Left colon (tissue), 2 donors: ENCODE measurements at regions not wholly inside any gene's neighbourhood (a gene's known extent, or its start where the extent isn't known, plus 50 kb on each side); places are given as distances from the start of the nearest gene placed in this dataset.
"Not testable (repeated sequence)": the region's sequence is repeated elsewhere in the genome, so short reads cannot be mapped to it uniquely, and the experiment has no call there.

Source experiments
- ATAC-seq: fragments of 200-7000 bp; cut with Tn5 transposase; one replicate; pipeline ENCODE4 v1.9.1; 2020; ENCODE audit warnings: mild to moderate bottlenecking, moderate library complexity
- DNase-seq, 2 donors: peaks; one replicate each; pipeline ENCODE4 v3.0.0-alpha.2; 2020
- intact Hi-C, 2 donors: fragments of 100-400 bp; cut with DNase I in 1 of 2; cut with micrococcal nuclease in 1 of 2; formaldehyde crosslinking; loops; one replicate each; pipeline versions ENCODE4 v1.11.2 to v1.14.0; 2022; cut with DNase I, micrococcal nuclease
- donor health status: DM: no; HTN: no; CAD: no.
- donor health status: DM: yes; HTN: yes; CAD: no.

DNA sequence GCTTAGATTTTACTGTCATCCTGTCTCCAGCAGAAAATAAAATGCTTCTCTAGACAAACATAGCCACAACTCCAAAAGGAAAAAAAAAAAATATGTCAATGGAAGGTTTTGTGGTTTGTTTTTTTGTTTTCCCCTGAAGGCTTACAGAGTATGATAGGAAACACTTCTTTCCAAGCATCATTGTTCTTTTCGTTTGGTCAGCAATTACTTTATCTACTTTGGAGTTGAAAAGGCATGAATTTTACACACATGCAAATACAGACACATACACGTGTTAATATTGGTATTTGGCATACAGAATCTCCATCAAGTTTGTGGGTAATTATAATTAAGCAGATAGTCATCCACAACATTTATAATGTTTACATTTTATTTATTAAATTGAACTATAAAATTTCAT is 496.9 kb upstream of the MBL2 start:
- DNase-seq (no peak), ATAC-seq (no peak)
- intact Hi-C loops = no loop called here

DNA sequence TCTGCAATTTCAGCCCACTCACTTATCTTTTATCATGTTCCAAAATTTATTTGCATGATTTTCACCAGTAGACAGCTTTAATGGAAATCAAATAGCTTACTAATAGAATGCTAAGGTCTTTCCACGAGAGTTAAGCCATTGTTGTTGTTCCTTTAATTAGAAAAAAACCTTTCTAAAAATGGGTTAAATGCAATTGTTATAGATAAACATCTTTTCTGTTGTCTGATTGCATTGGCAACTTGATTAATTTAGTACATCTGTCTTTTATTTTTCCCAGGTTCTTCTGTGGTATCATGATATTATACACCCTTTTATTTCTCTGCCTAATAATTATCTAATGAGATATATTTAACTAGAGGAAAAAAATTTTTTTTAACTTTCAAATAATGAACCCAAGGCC is 487.6 kb upstream of the MBL2 start:
- DNase-seq = no peak
- intact Hi-C loops = no loop called here
- no peak for ATAC-seq

DNA sequence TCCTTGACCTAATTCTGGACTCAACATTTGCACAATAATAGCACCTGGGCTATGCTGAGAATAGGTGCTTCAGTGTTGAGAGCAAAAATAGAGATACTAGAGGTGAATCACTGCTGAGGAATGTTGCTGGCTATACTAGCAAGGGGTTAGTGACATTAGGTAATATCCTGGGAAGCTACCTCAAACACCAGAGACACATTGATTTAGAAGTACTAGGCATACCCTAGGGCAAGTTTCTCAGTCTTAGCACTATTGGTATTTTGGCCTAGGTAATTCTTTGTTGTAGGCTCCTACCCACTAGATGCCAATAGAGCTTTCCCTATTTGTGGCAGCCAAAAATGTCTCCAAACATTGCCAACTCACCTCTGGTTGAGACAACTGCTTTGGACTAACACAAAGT is 484.0 kb upstream of the MBL2 start:
- no peak for ATAC-seq
- no peak for DNase-seq
- intact Hi-C loops = no loop called here

DNA sequence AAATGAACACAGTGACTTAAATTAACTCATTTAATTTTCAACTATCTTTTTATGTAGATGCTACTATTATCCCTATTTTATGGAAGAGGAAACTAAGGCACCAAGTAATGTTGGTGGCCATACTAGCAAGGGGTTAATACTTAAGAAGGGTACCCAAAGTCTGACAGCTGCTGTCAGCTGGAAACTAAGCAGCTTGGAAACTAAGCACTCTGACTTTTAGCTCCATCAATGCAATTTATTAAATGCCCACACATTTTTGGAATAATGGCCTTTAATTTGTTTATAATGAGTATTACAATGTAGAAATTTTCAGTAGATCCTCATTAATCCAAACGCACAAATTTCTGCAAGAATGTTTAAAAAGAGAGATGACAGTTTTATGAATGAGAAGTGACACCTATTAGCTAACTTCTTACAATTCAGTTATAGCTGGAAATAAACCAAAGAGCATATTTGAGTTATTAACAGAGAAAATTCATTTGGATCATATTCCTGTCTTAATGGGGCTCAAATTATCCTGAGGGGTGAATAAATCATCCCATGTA is 483.1 kb upstream of the MBL2 start:
- ATAC-seq (no peak), DNase-seq (no peak)
- intact Hi-C loops = no loop called here

DNA sequence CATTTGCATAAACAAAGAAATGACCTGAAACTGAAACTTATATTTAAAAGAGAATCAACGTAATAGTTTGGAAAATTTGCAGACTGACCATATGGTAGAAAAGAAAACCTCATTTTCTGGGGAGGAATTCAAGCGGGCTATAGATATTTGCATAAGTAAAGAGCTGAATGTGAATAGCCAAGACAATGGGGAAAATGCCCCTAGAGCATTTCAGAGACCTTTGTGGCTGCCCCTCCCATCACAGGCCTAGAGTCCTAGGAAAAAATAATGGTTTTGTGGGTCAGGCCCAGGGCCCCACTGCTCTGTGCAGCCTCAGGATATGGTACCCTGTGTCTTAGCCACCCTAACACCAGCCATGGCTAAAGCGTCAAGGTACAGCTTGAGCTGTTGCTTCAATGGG is 480.6 kb upstream of the MBL2 start:
- no peak for ATAC-seq

DNA sequence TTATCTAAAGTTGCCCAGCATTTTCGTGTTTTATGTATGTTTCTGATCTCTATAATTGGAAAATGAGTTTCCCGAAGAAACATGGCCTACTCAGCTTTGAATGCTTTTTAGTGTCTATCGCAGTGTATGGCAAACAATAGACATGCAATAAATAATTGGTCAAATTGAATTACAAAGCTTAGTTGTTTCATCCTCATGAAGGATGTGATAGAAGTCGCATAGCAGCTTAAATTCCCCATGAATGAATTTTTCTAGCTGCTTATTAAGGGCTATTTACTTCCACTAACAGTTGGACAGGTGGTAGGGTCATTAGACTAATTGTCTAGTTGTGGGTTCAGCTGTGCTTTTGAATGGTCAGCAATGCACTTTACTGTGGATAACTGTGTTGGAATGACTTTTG is 467.3 kb upstream of the MBL2 start:
- DNase-seq (no peak), ATAC-seq (no peak)
- intact Hi-C loops = no loop called here

More for the DNA sequence above, 480.6 kb upstream of the MBL2 start:
- intact Hi-C loops = no loop called here
- no peak for DNase-seq

DNA sequence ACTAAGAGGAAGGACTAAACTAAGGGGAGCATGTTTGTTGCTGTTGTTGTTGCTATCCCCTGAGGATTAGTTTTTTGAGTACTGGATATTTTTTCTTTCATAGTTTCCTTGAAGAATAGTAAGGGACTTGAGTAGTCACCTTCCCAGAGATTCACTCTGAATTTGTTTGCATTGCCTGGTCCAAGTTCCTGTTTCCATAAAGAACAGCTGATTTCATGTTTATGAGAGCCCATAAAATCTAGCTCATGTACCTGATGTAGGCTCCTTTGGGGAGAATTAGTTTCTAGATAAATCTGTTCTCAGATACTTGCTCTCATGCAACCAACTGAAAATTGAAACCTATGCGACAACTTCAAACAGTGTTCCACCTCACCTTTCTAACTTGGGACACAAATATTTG is 464.4 kb upstream of the MBL2 start:
- intact Hi-C loops = no loop called here
- DNase-seq (no peak), ATAC-seq (peak; percentile 97)

DNA sequence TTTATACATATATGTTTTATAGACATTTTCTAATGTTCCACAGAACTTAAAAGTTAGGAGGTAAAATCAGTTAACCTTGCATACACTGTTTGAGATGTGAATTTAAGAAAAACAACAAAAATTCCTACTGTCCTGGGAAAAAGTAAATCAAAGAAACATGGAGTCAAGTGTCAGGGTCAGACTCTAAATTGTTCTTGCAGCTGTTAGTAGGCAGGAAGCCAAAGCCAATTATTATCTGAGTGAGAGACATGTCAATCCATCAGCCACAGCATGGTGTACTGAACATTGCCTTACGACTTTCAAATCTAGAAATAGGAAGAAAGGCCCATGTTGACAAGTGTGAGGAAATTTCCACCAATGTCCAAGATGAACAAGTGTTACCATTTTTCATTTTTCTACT is 461.2 kb upstream of the MBL2 start:
- ATAC-seq (no peak), DNase-seq (no peak)
- intact Hi-C loops = no loop called here

DNA sequence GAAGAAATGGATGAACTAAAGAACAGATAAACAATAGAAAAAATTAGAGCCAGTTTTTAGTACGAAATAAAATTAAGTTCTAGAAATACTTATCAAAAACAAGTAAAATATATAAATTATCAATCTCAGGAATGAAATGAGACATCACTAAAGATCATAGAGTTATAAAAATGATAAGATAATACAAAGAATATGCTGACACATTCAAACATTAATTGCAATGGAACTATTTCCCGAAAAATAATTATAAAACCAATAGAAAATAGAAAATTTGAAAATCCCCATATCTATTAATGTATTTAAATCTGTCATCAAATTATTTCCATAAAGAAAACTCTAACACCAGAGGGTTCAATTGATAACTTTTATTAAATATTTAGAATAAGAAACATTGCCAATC is 458.1 kb upstream of the MBL2 start:
- ATAC-seq = no peak
- intact Hi-C loops = no loop called here
- DNase-seq = no peak

DNA sequence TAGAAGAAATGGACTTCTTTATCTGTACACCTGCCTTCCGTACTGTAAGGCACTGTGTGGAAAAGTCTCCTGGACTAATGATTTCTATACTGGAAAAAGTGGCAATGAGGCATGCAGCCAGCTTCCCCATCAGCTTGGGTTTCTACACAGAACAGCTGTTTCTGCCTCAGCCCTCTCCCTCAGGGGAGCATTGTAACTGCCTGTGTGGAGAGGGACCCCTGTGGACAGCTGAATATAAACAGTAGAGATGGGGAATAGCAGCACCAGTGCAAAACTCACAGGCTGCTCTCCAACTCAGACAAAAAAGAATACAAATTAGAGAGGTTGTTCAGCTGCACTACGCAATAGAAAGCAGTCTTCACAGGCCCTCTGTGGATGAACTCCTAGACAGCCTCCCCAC is 451.3 kb upstream of the MBL2 start:
- ATAC-seq (no peak), DNase-seq (no peak)
- intact Hi-C loops = no loop called here

DNA sequence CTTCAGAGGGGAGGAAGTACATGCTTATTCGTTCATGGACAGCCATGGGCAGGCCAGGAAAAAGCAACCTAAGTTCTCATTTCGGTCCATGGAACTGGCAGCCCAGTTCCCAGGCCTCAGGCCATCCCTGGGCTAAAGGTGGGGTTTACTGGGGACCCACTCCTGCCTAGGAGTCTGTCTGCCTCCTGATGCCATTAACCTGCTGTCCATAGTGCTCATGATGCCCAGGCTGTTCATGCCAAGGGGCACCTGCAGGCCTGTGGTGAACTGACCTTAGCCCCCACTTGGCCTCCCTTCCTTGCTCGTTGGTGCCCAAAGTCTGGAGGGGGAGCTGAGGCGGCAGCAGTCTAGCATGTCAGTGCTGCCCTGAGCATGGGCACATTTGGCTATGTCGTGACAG is 450.2 kb upstream of the MBL2 start:
- no peak for DNase-seq
- ATAC-seq = no peak
- intact Hi-C loops = no loop called here

DNA sequence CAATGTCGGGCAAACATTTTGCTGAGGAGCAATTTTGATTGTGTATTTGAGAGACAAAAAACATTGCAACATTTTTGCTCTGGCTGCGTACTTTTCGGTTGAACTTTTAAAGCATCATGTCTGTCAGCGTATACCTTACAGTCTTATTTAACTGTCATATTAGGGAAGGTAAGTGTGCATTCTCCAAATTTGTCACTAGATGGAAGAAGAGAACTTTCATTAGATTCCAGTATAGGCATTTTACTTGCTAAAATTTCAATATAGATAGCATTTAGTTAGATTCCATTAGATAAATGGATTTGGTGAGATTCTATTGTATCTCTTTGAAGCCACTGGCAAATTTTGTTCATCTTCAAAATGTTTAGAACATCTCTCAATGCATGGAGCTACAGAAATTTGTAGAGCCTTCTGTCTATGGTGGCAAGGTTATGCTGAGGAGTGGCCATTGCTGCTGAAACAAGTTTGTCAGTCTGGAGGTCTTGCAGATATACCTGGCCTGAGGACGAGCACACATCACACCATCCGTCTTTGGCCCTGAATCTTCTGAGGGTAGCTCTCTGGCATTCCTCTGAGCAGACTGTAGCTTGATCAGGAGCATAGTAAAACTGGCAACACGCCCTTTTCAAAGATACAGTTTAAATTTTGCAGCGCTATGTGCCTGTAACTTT is 437.5 kb upstream of the MBL2 start:
- ATAC-seq (no peak), DNase-seq (no peak)
- intact Hi-C loops = no loop called here

DNA sequence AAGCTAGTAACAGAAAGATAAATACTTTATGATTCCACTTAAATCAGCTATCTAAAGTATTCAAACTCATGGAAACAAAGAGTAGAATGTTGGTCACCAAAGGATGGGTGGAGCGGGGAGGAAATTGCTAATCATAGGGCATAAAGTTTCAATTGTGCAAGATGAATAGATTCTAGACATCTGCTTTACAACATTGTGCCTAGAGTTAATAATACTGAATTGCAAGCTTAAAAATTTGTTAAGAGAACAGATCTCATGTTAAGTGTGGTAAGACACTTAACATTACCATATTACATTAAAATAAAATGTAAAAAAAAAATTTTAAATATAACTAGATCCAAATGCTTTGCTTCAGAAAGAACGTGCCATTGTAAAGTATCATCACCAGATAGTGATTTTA is 411.1 kb upstream of the MBL2 start:
- intact Hi-C loops = no loop called here
- ATAC-seq (no peak), DNase-seq (no peak)

DNA sequence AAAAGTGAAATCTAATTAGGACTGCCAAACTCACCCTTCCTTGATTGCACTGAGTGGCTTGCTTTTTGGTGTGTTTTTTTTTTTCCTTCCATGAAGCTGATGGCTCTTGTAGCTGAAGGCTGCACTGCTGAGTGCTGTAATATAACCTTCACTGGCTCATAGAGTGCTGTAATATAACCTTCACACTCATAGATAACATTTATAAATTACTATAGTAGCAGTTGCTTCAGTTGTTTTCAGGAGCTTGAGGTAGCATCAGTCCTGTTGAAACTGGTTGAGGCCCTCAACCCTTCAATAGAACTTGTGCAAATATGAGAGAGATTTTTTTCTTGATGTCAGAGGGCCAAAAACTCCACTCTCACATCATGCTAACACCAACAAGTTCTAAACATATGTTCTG is 404.9 kb upstream of the MBL2 start:
- DNase-seq (no peak), ATAC-seq (no peak)
- intact Hi-C loops = no loop called here

DNA sequence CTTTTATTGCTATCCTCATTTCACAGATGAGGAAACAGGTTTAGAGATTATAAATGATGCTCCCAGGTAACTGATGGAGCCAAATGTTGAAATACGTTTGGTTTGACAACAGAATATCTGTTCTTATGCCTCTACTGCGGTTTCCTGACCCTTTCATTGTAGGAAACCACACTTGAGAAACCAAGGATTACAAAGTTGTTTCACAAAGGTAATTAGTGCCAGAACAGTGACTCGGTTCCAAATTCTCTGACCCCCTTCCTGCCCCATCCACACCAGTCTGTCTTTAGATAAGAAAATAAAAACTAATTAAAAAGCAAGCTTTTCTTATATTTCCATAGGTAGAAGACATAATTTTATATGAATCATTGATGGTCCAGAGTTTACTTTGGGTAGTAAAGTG is 393.7 kb upstream of the MBL2 start:
- DNase-seq (no peak), ATAC-seq (no peak)
- intact Hi-C loops = no loop called here

DNA sequence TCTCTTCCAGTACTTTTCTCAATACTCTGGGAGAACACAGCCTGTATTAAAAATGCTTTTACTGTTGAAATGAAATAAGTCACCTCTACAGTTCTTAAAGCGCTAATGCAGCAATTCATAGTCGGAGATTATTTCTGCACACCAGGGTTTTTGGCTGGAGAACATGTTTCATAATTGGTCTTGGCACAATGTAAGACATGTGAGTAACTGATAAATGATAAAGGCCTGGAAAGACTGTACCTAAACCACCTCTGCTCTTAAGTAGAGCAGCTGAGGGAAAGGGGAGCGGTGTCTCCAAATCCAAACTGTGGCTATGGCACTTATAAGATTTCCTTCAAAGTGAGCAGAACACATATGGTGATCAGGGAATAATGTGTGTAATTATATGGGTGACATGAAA is 390.3 kb upstream of the MBL2 start:
- no peak for ATAC-seq
- intact Hi-C loops = no loop called here

DNA sequence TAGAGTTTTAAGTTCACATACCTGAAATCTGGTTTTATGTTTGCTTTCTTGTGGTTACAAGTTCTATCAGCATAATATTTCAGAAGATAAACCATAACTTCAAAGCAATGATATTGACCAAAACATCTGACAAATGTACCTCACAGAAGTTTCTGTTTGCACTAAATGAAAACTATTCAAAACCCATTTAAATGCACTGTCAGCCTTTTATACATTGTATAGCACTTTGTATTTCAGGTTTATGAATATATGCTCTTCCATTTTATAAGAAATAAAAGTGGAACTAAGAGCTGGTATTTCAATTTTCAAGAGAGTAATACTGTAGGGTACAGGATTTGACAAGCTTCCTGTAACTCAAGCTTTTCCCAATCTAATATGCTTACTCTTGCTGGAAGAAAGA is 388.6 kb upstream of the MBL2 start:
- intact Hi-C loops = no loop called here
- ATAC-seq (no peak), DNase-seq (no peak)

More for the DNA sequence above, 390.3 kb upstream of the MBL2 start:
- DNase-seq = no peak

DNA sequence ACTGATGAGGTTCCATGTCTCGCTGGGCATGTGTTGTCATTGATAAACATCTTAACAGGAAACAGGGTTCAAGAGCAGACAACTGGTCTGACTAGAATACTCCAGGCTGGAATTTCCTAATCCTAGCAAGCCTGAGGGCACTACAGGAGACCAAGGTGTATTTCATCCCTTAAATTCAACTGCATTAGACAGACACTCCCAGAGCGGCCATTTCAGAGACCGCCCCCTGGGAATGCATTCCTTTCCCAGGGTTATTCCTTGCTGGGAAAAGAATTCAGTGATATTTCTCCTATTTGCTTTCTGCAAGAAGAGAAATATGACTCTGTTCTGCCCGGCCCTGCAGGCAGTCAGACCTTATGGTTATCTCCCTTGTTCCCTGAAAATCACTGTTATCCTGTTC is 383.1 kb upstream of the MBL2 start:
- intact Hi-C loops, DNase-seq: not testable (repeated sequence)

DNA sequence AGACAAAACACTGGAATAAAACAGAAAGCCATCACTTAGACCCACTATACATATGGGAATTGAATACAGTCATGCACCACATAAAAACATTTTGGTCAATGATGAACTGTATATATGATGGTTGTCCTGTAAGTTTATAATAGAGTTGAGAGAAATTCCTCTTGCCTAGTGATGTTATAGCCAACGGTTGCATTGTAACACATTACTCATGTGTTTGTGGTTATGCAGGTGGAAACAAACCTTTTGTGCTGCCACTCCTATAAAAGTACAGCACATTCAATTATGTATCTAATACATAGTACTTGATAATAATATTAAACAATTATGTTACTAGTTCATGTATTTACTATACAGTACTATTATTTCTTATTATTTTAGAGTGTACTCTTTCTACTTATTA is 381.2 kb upstream of the MBL2 start:
- no peak for DNase-seq
- no peak for ATAC-seq
- intact Hi-C loops = no loop called here

More for the DNA sequence above, 383.1 kb upstream of the MBL2 start:
- not testable (repeated sequence) for ATAC-seq

DNA sequence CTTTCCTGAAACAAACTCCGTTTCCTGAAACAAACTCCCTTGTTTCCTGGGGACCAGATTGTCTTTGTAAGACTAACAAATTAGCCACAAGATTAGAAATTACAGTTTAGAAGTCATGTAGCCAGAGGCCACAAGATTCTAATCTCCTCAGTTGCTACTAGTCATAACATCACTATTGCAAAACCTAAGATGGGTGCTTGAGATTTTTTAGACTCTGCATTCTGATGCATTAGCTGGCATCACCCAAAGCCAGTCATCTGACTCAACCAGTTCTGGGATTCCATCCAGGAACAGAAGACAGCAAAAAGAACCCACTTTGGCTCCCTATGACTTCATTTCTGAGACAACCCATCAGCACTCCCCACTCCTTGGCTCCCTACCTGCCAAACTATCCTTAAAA is 367.9 kb upstream of the MBL2 start:
- ATAC-seq (no peak), DNase-seq (no peak)
- intact Hi-C loops = no loop called here

DNA sequence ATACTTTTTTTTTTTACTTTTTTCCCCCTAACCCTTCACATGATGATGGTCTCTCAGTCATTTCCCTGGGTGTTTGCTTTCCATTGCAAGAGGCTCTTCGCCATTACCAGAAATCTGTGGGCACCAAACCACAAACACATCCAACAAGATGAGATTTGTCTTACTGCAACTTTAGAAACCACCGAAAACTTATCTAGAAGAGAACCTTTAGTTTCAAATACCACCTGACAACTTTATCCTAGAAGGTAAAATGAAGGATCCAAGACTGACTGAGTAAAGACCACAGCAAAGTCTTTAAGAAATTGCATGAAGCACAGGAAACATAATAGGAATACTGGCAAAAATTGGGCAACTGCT is 363.3 kb upstream of the MBL2 start:
- DNase-seq (no peak), ATAC-seq (no peak)
- intact Hi-C loops = no loop called here
